Cardiac fibroblast (primary cell): ENCODE measurements at regions not wholly inside any gene's neighbourhood (a gene's known extent, or its start where the extent isn't known, plus 50 kb on each side); places are given as distances from the start of the nearest gene placed in this dataset.

Experiments used
- DNase-seq, 2 donors: peaks; one replicate each; pipeline versions ENCODE4 v3.0.0 to v3.0.0-alpha.2; 2010; ENCODE audit warnings: low read depth in 2 of 2
- H3K4me3 ChIP-seq, 2 donors: replicated peaks in 1 of 2; 1 replicate in 1 of 2; 2 replicates in 1 of 2; pipeline ENCODE4 v1.5.1; 2011; ENCODE audit warnings: low read depth in 2 of 2, low read length in 2 of 2, mild to moderate bottlenecking in 2 of 2, moderate library complexity in 1 of 2
- CTCF ChIP-seq: IDR thresholded peaks from one replicate; pipeline ENCODE4 v1.5.1; 2011; ENCODE audit warnings: low read depth, mild to moderate bottlenecking, low read length, inconsistent platforms

- TF ChIP-seq CTCF, result peak; percentile 41
- no peak overlapping the region for H3K4me3 ChIP-seq
- DNase-seq, result no peak
Measured at GRCh38 chr11:11155962-11156815, 196.9 kb downstream of the CSNK2A3 start.

- no peak for TF ChIP-seq CTCF
- DNase-seq, result no peak
- no peak overlapping the region for H3K4me3 ChIP-seq
Measured at GRCh38 chr11:11152877-11153276, 200.2 kb downstream of the CSNK2A3 start.

GRCh38 chr11:11149671-11150459 is 203.2 kb downstream of the CSNK2A3 start:
- H3K4me3 ChIP-seq, result no peak overlapping the region
- no peak for DNase-seq
- no peak for TF ChIP-seq CTCF

GRCh38 chr11:11148596-11148995 is 204.5 kb downstream of the CSNK2A3 start:
- no peak overlapping the region for H3K4me3 ChIP-seq
- no peak for TF ChIP-seq CTCF
- no peak for DNase-seq

- peak; percentile 88 to 93 for DNase-seq
- H3K4me3 ChIP-seq, result no peak overlapping the region
Measured at GRCh38 chr11:11148104-11148509, 204.9 kb downstream of the CSNK2A3 start.

GRCh38 chr11:11146830-11147229 is 206.2 kb downstream of the CSNK2A3 start:
- no peak for TF ChIP-seq CTCF
- H3K4me3 ChIP-seq, result no peak overlapping the region
- no peak for DNase-seq

More at GRCh38 chr11:11148104-11148509, 204.9 kb downstream of the CSNK2A3 start:
- peak; percentile 40 for TF ChIP-seq CTCF
